ENCODE measurements at regions not wholly inside any gene's neighbourhood (a gene's known extent, or its start where the extent isn't known, plus 50 kb on each side); places are given as distances from the start of the nearest gene placed in this dataset.

DNA sequence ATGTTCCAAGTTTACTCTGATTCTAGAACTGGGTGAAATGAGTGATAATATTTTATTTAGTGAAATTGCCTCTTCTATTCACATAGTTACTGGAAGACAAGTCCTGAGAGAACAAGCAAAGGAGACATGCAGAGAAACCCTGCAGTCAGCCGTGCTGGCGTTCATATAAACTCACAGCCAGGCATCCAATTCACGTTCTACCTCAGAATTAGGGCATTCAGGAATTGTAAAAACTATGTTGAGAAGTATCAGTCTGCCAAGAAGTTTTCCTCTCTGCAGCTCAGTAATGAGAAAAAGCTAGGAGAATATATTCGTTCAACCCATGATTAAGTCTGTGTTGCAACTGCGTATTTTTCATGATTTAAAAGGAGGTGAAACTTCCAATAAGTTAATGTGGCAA, 156.2 kb upstream of the DSEL start:
- ATAC-seq, result no peak
- Histone ChIP-seq H3K36me3 (no peaks in the 10 kb centered on the region), H3K27ac (no peak overlapping the region), H3K9me3 (no peaks in the 10 kb centered on the region), H3K4me3 (no peak overlapping the region), H3K27me3 (no peaks in the 10 kb centered on the region), H3K4me1 (no peaks in the 10 kb centered on the region)
- WGBS, 2 donors (ENCODE audit: low coverage in 1 of 2), result 50 to 60% methylated on average over 5 of the region's 5 CpGs
- TF ChIP-seq EP300 (IDR thresholded peaks at IDR 0.05) (no peak), POLR2AphosphoS5 (IDR thresholded peaks at IDR 0.05) (no peak)

DNA sequence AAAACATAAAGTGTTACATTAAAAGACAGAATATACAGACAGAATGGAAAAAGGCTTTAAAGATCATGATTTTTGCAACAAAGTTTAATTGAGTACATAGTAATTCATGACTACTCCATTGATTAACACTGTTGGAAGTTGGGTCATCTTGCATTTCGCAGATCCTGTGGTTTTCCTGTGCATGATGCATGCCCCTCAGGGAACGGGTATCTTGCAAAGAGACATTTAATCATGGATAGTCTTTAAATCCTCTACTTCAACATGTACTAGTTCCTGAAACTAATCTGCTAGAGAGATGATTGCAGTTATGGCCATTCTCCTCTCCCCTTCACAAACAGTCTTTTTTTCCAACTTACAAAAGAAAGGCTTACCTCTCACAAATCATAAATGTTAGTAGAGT, 155.6 kb upstream of the DSEL start:
- no peaks in the 10 kb centered on the region for H3K27me3 ChIP-seq
- no peak for ATAC-seq
- no peaks in the 10 kb centered on the region for H3K4me1 ChIP-seq
- H3K36me3 ChIP-seq, result no peaks in the 10 kb centered on the region
- TF ChIP-seq EP300 (IDR thresholded peaks at IDR 0.05), result no peak
- TF ChIP-seq, protein P1, sequence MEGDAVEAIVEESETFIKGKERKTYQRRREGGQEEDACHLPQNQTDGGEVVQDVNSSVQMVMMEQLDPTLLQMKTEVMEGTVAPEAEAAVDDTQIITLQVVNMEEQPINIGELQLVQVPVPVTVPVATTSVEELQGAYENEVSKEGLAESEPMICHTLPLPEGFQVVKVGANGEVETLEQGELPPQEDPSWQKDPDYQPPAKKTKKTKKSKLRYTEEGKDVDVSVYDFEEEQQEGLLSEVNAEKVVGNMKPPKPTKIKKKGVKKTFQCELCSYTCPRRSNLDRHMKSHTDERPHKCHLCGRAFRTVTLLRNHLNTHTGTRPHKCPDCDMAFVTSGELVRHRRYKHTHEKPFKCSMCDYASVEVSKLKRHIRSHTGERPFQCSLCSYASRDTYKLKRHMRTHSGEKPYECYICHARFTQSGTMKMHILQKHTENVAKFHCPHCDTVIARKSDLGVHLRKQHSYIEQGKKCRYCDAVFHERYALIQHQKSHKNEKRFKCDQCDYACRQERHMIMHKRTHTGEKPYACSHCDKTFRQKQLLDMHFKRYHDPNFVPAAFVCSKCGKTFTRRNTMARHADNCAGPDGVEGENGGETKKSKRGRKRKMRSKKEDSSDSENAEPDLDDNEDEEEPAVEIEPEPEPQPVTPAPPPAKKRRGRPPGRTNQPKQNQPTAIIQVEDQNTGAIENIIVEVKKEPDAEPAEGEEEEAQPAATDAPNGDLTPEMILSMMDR (IDR thresholded peaks at IDR 0.05), result no peak
- TF ChIP-seq POLR2AphosphoS5 (IDR thresholded peaks at IDR 0.05), result no peak
- TF ChIP-seq POLR2A (IDR thresholded peaks at IDR 0.05), result no peak
- H3K4me3 ChIP-seq, result no peak overlapping the region
- H3K27ac ChIP-seq, result no peak overlapping the region
- 70 to 78% methylated on average over 2 of the region's 2 CpGs for WGBS, 2 donors (ENCODE audit: low coverage in 1 of 2)
- no peaks in the 10 kb centered on the region for H3K9me3 ChIP-seq

DNA sequence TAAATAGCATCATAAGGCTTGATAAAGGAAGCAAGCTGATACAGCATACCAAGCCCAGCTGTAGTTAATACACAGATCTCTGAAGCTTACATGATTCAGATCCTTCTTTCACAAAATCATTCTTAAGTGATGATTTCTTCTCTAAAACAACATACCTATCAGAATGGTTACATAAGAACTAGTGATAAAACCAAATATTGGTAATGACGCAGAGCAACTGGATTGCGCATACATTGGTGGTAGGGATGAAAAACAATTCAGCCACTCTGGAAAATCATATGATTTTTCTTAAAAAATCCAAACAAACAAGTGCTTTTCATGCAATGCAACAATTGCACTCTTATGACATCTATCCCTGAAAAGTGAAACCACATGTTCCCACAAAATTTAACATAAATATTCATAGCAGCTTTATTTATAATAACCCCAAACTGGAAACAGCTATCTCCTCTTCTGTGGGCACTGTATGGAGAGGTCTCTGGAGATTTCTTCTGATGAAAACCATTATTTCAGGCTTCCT, 153.6 kb upstream of the DSEL start:
- H3K9me3 ChIP-seq, result no peaks in the 10 kb centered on the region
- TF ChIP-seq POLR2A (IDR thresholded peaks at IDR 0.05) (no peak), POLR2AphosphoS5 (IDR thresholded peaks at IDR 0.05) (no peak), EP300 (IDR thresholded peaks at IDR 0.05) (no peak)
- TF ChIP-seq, protein P1 (IDR thresholded peaks at IDR 0.05), result no peak
- H3K27me3 ChIP-seq, result no peaks in the 10 kb centered on the region
- ATAC-seq, result no peak
- no peaks in the 10 kb centered on the region for H3K36me3 ChIP-seq
- H3K27ac ChIP-seq, result no peak overlapping the region
- H3K4me1 ChIP-seq, result no peaks in the 10 kb centered on the region
- WGBS, 2 donors (ENCODE audit: low coverage in 1 of 2), result 83 to 100% methylated on average over 2 of the region's 2 CpGs
- H3K4me3 ChIP-seq, result no peak overlapping the region

DNA sequence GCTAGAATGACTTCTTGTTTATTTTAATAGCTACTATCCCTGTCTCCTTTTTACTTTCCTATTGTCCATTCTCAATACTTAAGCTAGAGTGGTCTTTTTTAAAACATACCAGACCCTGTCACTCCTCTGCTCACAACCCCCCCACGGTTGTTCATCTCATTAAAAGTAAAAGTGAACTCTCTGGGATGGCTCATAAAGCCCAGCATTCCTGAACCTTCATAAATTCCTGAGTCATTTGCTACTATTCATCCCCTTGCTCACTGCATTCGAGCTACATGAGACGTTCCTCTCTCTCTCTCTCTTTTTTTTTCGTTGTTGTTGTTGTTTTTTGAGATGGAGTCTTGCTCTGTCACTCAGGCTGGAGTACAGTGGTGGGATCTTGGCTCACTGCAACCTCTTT, 148.7 kb upstream of the DSEL start:
- no peak for ATAC-seq
- no peaks in the 10 kb centered on the region for H3K4me1 ChIP-seq
- H3K4me3 ChIP-seq, result no peak overlapping the region
- H3K9me3 ChIP-seq, result no peaks in the 10 kb centered on the region
- H3K27ac ChIP-seq, result no peak overlapping the region
- no peak for TF ChIP-seq POLR2A (IDR thresholded peaks at IDR 0.05)
- TF ChIP-seq, protein P1 (IDR thresholded peaks at IDR 0.05), result no peak
- TF ChIP-seq POLR2AphosphoS5 (IDR thresholded peaks at IDR 0.05), result no peak
- TF ChIP-seq EP300 (IDR thresholded peaks at IDR 0.05), result no peak
- no peaks in the 10 kb centered on the region for H3K36me3 ChIP-seq
- 63% methylated on average over 4 of the region's 4 CpGs; no CpG with 5 or more reads in 1 of the 2 donors for WGBS, 2 donors (ENCODE audit: low coverage in 1 of 2)
- no peaks in the 10 kb centered on the region for H3K27me3 ChIP-seq

DNA sequence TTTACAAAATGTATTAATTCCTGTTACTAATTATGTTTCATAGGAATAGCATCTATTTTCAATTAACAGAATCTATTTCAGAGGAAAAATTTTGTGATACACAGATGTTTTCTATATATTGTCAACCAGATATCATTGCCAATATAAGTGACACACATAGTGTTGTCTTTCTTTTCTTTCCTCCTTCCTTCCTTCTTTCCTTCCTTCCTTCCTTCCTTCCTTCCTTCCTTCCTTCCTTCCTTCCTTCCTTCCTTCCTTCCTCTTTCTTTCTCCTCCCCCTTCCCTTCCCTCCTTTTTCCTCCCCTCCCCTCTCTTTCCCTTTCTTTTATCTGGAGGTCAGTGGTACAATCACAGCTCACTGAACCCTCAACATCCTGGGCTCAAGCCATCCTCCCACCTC, 146.5 kb upstream of the DSEL start:
- no peaks in the 10 kb centered on the region for H3K36me3 ChIP-seq
- no peak overlapping the region for H3K27ac ChIP-seq
- H3K4me1 ChIP-seq, result no peaks in the 10 kb centered on the region
- no peak for TF ChIP-seq POLR2AphosphoS5 (IDR thresholded peaks at IDR 0.05)
- ATAC-seq, result no peak
- no peak overlapping the region for H3K4me3 ChIP-seq
- H3K27me3 ChIP-seq, result no peaks in the 10 kb centered on the region
- H3K9me3 ChIP-seq, result no peaks in the 10 kb centered on the region

DNA sequence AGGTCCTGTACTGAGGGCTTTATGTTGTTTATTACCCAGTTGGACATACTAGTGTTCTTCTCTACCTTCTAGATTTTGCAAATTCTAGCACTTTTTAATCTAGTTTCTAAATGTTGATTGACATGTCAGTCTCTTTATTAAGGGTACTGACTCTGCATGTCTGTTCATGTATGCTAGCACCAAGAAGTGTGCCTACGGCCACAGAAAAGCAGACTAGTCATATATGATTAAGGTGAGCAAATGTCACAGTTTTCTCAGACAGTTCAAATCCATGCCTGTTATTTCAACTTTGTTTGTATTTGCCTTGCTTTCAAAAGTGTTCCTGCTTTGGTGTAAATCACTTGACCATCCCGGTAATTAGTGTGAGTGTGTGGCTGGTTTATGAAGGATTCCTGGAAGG, 145.0 kb upstream of the DSEL start:
- TF ChIP-seq POLR2AphosphoS5 (IDR thresholded peaks at IDR 0.05) (no peak), POLR2A (IDR thresholded peaks at IDR 0.05) (no peak), EP300 (IDR thresholded peaks at IDR 0.05) (no peak)
- TF ChIP-seq, protein P1 (IDR thresholded peaks at IDR 0.05), result no peak
- Histone ChIP-seq H3K4me1 (no peaks in the 10 kb centered on the region), H3K27ac (no peak overlapping the region), H3K27me3 (no peaks in the 10 kb centered on the region), H3K4me3 (no peak overlapping the region), H3K9me3 (no peaks in the 10 kb centered on the region), H3K36me3 (no peaks in the 10 kb centered on the region)
- WGBS, 2 donors (ENCODE audit: low coverage in 1 of 2), result 81 to 83% methylated on average over 2 of the region's 2 CpGs
- ATAC-seq, result no peak
